HG03354 (cell line): ENCODE measurements at regions not wholly inside any gene's neighbourhood (a gene's known extent, or its start where the extent isn't known, plus 50 kb on each side); places are given as distances from the start of the nearest gene placed in this dataset.
"Not testable (repeated sequence)": the region's sequence is repeated elsewhere in the genome, so short reads cannot be mapped to it uniquely, and the experiment has no call there.

Experiments used
- ATAC-seq: cut with Tn5 transposase; IDR thresholded peaks from one replicate; pipeline ENCODE4 v1.9.1; 2021; ENCODE audit warnings: mild to moderate bottlenecking; ENCODE audit not compliant: unreplicated experiment, poor library complexity, severe bottlenecking

DNA sequence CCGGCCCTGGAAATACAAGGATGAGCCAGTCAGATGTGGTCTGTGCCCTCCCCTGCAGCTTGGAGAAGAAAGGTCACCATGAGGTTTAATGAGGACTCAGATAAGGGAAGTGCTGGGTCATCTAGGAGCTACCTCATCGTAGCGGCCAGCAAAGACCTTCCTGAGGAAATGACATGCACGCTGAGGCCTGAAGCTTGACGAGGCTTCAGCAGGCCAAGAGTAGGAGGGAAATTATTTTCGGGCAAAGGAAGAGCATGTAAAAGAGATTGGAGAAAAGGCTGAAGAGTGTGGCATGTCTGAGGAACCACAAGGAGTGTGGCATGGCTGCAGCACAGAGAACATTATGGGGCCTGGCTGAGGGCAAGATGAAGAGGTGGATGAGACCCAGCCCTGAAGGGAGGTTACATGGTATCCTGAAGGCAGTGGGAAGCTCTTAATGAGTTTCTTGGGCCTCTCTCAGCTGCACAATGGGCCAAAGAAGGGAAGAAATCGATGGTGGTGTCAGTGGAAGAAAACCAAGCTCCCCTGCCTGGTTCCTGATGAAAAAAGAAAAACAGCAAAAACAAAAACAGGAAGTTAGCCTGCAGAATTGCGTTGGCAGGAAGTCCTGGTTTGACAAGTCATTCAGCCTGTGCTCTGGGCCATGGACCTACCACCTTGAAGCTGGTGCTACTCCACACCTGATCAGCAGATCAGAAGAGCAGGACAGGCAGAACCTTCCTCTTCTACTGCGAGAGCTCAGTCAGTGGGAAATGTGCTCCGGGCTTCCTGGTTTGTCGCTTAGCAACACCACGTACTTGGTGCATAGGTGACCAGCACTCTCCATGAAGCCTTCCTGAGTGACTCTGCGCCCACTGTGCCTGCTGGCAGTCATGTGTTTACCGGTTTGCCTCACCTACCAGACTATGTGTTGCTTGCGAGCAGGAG, 134.5 kb upstream of the KLF3 start:
- peak; percentile 76 for ATAC-seq

DNA sequence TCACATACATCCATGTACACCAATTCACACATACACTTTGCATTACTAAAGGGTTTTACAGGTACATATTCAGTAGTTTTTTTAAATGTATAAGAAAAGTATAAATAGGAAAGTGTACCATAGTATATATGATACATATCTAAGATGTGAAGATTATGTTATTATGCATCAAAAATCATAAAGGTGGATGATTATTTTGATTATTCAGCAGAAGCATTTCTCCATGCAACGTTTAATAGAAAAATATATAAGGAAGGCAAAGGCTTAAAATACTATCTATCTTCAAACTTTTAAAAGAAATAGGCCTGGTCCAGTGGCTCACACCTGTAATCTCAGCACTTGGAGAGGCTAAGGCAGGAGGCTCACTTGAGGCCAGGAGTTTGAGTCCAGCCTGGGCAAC, 133.5 kb upstream of the KLF3 start:
- no peak for ATAC-seq

DNA sequence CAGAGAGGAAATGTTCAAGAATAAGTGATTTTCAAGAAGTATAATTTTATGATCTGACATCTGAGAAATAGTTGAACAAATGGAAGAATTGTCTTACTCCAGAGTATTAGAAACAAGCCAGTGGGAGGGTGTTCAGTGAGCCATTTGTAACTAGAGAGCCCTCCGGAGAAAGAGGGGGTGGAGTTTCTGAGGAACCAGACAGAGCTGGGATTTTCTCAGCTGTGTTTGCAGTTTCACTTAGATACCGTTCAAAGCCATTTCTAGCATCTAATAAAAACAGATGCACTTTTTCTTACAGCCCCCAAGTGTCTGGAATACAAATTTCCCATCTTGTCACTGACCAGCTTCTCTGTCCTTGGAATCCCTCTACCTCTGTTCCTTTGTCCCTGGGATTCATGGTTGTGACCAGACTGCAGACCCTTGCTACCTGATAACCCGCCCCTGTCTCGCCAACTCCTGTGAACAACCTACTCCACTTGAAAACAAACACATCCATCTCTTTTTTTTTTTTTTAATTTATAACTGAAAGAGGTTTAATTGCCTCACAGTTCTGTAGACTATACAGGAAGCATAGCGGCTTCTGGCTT, 132.8 kb upstream of the KLF3 start:
- ATAC-seq, result no peak

DNA sequence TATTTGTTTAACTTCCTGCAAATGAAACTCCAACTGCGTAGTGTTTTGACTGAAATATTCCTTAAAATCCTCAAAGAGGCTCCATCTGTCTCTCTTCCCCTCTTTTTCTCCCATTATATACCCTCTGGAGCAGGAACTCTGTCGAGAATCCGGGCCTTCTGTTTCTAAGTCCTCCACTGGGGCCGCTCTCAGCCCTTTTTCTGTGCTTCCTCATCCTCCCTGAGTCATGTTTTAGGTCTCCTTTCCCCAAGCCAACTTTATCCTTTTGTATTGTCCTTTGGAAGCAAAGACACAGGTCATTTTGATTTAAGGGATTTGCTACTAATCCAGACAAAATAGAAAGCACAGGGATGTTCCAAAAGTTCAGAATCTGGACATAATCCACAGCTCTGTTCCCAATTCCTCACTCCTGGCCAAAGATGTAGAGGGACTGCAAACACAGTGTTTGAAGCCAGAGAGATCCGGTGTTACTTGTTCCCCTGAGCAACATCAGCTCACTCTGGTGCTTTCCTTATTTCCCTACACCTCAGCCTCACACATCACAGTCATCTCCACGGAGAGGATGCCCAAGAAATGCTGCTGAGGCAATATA, 131.0 kb upstream of the KLF3 start:
- no peak for ATAC-seq

DNA sequence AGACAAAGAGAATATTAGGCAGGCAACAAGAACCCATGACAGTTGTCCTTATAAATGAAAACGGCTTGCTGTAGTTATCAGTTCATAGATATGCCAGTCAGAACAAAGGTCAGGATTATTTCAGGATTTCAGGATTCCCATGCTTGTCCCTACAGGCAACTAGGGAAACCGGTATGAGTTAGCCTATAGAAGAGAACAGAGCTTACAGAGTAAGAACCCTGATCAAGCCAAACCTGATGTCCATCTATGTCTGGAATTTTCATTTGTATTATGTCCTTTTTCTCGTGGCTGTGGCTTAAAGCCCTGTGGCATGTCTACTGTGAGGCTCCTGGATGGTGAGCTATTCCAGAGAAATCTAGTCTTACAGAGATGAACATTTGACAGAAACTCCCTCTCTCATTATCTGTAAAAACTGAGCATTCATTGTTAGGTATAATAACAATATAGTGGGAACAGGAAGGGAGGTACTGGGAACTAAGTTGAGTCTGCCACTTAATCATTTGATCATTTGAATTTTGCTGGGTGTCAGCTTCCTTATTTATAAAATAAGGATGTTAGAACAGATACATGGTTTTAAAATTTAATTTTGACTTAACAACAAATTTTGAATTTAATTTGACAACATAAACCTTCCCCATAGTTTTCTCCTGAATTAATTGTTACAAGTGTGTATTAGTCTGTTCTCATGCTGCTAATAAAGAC, 129.5 kb upstream of the KLF3 start:
- no peak for ATAC-seq

DNA sequence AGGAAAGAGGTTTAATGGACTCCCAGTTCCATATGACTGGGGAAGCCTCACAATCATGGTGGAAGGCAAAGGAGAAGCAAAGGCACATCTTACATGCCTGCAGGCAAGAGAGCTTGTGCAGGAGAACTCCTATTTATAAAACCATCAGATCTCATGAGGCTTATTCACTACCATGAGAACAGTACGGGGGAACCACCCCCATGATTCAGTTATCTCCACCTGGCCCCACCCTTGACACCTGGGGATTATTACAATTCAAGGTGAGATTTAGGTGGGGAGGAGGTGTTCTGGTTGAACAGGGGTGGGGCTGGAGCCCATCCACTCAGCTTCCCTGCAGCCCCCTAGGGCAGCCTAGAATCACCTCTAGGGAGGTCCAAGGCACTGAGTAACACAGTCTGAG, 128.9 kb upstream of the KLF3 start:
- ATAC-seq, result not testable (repeated sequence)

DNA sequence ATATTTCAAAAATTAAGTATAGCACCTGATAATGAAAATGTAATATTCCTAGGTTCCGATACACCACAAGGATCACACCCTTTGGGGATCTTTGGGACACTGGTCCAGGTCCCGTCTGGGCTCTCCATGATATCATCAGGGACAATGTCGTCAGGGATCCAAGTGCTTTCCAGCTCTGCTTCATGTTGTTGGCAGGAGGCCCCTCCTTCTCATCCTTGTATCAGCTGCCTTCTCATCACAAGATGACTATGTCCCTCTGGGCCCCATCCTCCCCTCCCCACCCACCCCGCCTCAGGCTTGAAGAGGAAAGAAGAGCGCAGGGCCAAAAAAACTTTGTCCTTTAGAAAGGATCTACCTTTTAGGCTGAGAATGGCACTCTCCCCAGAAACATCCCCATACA, 128.3 kb upstream of the KLF3 start:
- ATAC-seq, result no peak

DNA sequence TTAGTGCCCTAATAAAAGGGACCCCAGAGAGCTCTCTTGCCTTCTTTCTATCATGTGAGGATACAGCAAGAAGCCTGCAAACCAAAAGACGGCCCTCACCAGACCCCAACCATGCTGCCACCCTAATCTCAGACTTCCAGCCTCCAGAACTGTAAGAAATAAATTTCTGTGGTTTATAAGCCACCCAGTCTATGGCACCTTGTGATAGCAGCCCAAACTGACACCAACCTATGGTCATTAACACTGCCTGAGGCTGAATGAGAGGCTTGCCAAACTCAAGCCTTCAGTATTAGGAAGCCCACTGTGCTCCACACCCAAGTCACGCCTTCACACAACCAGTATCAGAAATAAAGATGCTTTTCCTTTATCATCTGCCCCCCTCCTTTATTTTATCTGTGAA, 127.3 kb upstream of the KLF3 start:
- ATAC-seq, result no peak

DNA sequence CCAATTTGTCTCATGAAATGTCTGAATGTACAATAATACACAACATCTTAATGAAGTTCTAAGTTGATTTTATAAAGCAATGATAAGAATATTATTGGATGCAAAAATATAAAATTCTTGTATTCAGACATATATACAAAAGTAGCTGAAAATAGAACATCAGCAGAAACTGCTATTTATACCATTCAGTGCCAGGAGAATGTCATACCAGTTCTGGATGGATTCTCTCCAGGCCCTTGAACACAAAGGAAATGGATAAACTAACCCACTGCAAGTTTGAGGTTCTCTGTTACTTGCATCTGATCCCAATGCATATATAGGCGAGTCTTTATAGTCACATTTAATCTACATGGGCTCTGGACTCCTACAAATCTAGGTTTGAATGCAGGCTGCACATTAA, 126.3 kb upstream of the KLF3 start:
- ATAC-seq, result no peak

DNA sequence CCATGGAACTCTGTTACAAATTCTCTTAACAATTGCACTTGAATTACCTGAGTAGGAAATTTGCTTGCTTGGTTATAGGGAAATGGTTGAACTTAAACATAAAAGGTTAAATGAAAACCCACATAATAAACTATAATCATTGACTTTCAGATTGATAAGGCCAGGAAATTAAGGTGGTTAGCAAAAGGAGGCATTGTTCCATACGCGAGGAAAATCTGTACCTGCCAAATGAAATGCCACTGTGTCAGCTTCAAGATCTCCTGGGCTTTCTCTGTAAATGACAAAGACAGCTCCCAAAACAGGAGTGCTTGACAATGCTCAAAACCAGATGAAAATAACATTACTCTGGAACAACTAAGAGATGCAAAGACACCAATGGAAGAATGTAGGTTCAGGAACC, 125.5 kb upstream of the KLF3 start:
- ATAC-seq, result no peak

DNA sequence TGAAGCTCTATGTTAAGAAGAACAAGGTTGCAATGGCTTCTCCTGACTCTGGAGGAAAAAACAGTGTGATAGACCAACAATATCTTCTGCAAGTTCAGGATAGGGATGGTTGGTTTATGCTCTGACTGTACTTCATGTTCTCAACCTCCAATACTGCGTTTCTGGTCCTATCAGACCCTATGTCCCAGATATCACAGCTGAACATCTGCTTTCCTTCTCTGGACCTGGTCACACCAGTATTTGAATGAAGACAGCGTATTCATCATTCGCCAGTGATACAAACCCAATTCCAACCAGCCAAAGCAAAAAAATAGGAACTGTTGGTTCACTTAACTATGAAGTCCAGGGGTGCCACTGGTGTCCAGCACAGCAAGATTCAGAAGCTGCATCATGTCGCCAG, 124.5 kb upstream of the KLF3 start:
- ATAC-seq, result no peak

DNA sequence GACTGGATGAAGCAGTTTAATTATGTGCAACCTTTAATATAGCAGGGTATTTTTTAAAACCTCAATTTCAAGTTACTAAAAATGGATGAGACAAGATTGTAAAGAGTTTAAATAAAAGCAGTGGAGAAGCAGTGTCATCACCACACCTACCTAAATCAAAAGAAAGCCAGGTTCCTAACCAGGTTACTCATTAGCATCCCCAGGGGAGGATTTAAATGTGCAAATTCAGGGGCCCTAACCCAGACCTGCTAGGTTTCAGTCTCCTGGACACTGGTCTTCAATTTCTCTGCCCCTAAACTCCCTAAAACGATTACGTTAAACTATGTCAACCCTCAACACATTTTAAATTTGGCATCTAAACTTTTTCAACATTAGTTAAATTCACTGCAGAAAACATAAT, 116.9 kb upstream of the KLF3 start:
- no peak for ATAC-seq

DNA sequence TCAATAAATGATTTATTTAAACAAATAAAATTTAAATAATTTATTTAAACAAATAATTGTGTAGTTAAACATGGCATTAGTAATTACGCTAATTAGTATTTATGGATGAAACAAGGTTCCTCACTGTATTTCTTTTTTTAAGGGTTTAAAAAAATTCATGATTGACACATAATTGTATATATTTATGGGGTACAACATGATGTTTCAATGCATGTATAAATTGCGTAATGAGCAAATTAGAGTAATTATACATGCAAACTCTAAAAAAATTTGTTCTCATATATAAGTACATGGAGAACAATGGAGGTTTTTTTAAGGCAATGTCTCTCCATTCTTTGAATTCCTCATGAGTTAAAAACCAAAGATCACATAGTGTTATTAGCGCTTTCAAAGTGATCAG, 115.7 kb upstream of the KLF3 start:
- no peak for ATAC-seq

DNA sequence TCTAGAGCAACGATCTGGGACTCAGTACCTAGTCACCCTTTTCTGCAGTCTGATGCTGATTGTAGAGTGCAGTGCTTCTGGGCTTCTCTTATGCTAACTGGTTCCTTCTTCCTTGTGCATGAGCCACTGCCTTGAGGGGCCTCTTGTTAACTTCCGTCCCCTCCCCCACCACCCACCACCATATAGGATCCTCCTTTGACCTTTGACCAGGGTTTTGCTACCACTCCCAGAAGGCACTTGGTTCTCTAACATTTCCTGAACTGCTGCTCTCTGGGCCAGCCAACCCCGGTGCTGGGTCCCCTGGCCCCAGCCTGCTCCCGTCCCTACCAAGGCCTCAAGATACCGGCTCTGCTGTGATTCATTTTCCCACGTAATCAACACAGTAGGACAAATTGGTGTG, 104.6 kb upstream of the KLF3 start:
- ATAC-seq, result no peak

DNA sequence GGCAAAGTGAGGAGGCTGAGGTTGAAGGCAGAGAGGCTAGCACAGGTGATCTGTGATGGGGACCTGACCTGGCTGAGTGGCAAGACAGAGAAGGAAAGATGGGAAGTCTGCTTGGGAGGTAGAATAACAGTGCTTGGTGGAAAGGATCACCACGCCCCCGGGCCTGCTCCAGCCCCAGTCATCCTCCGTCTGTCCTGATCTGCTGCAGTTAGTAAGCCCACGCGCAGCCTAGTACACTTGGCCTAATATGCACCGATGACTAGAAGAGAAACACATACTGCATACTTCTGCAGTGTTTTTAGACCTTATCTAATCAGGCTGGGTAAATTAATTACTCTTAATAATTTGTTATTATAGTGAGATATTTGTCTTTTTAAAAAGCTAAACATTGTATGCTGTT, 103.7 kb upstream of the KLF3 start:
- ATAC-seq, result peak; percentile 13

DNA sequence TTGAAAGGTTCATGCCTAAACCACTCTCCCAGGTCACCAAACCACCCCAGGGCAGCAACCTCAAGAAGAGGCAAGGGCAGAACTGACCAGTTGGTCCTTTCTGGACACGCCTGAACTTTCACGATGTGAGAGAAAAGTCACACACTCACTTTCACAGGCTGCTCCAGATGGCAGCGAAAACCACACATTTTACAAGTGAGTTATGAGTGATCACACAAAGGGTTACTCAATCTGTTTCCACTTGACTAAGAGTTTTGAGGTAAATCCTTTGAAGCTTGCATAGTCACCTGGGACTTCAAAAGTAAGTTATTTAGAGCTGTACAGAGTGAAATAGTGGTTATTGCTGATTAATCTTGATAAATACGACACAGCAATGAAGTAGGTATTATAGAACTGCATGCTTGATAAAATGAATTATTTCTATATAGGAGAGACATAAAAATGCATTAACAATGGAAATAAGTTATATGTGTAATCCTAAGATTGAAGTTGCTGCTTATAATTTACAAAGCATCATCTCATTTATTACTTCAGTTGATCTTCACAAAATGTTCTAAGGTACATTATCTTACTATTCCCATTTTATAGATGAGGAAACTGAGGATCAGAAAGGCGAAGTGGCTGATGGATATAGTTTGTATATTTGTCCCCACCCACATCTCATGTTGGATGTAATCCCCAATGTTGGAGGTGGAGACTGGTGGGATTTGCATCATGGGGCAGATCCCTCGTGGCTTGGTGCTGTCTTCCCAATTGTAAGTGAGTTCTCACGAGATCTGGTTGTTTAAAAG, 103.0 kb upstream of the KLF3 start:
- ATAC-seq, result peak; percentile 96

DNA sequence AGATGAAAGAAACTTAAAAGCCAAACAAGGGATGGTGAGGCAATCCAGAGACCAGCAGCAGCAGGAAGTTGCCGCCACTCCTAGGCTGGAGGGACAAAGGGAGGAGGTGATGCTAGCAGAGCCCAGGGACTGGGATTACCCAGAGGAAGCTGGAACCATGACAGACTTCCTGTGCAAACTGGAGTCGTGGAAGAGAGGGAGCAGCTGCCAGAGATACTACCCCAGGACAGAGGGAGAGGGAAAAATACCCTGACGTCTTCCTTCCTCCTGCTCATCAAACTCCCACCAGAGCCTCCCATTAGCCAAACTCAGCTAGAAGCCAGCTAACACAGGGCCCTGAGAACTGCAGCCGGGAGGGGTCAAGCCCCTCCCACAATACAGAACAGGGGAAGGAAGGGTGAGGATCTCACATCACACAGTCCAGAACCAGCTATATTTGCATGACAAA, 101.2 kb upstream of the KLF3 start:
- ATAC-seq, result no peak

DNA sequence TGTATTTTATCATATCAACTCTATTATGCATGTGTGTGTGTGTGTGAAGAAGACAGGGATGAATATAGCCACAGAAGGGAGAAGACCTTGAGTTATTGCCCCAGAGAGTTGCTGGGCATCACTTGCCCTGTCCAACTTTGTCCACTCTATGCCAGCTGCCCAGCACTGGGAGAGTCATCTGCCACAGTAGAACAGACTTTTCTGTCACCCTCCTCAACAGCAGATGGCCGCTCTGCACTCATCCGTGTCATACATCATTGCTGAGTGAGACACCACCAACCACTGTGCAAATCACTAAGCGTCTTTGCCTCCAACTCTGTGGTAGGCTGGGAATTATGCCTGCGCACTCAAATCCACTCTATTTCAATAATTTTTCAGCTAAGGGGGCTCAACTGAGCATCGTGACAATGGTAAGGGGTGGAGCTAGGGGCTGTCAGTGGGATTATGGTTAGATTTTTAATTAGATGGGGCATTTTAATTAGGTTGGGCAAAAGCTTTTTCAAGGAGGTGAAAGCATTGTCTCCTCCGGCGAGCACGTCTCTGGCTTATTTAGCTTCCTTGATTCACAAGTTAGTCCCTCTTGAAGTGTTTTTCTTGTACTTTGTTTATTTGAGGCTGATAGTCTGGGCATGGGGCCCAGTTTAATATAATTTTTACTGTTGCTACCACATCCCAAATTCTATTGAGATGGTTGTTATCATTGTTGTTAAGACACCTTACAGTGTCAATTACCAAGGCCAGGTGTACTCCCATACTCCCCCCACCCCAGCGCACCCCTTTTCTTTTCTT, 100.1 kb upstream of the KLF3 start:
- ATAC-seq, result no peak
